ENCODE measurements at regions not wholly inside any gene's neighbourhood (a gene's known extent, or its start where the extent isn't known, plus 50 kb on each side); places are given as distances from the start of the nearest gene placed in this dataset.

- DNase-seq (ENCODE audit: low read depth in 4 of 4, low spot score in 3 of 4): no peak
Measured at GRCh38 chr18:69109686-69110085, 291.0 kb upstream of the DOK6 start.

- no peak for DNase-seq (ENCODE audit: low read depth in 4 of 4, low spot score in 3 of 4)
Measured at GRCh38 chr18:69120833-69121232, 279.9 kb upstream of the DOK6 start.

GRCh38 chr18:69123421-69123820 is 277.3 kb upstream of the DOK6 start:
- DNase-seq (ENCODE audit: low read depth in 4 of 4, low spot score in 3 of 4): no peak

- DNase-seq (ENCODE audit: low read depth in 4 of 4, low spot score in 3 of 4): no peak
Measured at GRCh38 chr18:69127873-69128500, 272.7 kb upstream of the DOK6 start.

GRCh38 chr18:69128566-69128965 is 272.1 kb upstream of the DOK6 start:
- no peak for DNase-seq (ENCODE audit: low read depth in 4 of 4, low spot score in 3 of 4)

GRCh38 chr18:69128978-69129377 is 271.7 kb upstream of the DOK6 start:
- no peak for DNase-seq (ENCODE audit: low read depth in 4 of 4, low spot score in 3 of 4)

- no peak for DNase-seq (ENCODE audit: low read depth in 4 of 4, low spot score in 3 of 4)
Measured at GRCh38 chr18:69138088-69138487, 262.6 kb upstream of the DOK6 start.

- DNase-seq (ENCODE audit: low read depth in 4 of 4, low spot score in 3 of 4): no peak
Measured at GRCh38 chr18:69143084-69143483, 257.6 kb upstream of the DOK6 start.

- DNase-seq (ENCODE audit: low read depth in 4 of 4, low spot score in 3 of 4): no peak
Measured at GRCh38 chr18:69152436-69152835, 248.3 kb upstream of the DOK6 start.

GRCh38 chr18:69157906-69158305 is 242.8 kb upstream of the DOK6 start:
- no peak for DNase-seq (ENCODE audit: low read depth in 4 of 4, low spot score in 3 of 4)

GRCh38 chr18:69158944-69159343 is 241.7 kb upstream of the DOK6 start:
- peak in 2 of 4 donors; percentile 15 to 16 for DNase-seq (ENCODE audit: low read depth in 4 of 4, low spot score in 3 of 4)

GRCh38 chr18:69161383-69162028 is 239.2 kb upstream of the DOK6 start:
- no peak for DNase-seq (ENCODE audit: low read depth in 4 of 4, low spot score in 3 of 4)

GRCh38 chr18:69162649-69163048 is 238.0 kb upstream of the DOK6 start:
- no peak for DNase-seq (ENCODE audit: low read depth in 4 of 4, low spot score in 3 of 4)

- DNase-seq (ENCODE audit: low read depth in 4 of 4, low spot score in 3 of 4): no peak
Measured at GRCh38 chr18:69172046-69172445, 228.6 kb upstream of the DOK6 start.

GRCh38 chr18:69175681-69176080 is 225.0 kb upstream of the DOK6 start:
- no peak for DNase-seq (ENCODE audit: low read depth in 4 of 4, low spot score in 3 of 4)

GRCh38 chr18:69176741-69177140 is 223.9 kb upstream of the DOK6 start:
- no peak for DNase-seq (ENCODE audit: low read depth in 4 of 4, low spot score in 3 of 4)

GRCh38 chr18:69177702-69178101 is 223.0 kb upstream of the DOK6 start:
- no peak for DNase-seq (ENCODE audit: low read depth in 4 of 4, low spot score in 3 of 4)

- no peak for DNase-seq (ENCODE audit: low read depth in 4 of 4, low spot score in 3 of 4)
Measured at GRCh38 chr18:69186162-69186561, 214.5 kb upstream of the DOK6 start.

GRCh38 chr18:69196336-69196735 is 204.4 kb upstream of the DOK6 start:
- DNase-seq (ENCODE audit: low read depth in 4 of 4, low spot score in 3 of 4): no peak

GRCh38 chr18:69205925-69206324 is 194.8 kb upstream of the DOK6 start:
- no peak for DNase-seq (ENCODE audit: low read depth in 4 of 4, low spot score in 3 of 4)

GRCh38 chr18:69208545-69208944 is 192.1 kb upstream of the DOK6 start:
- no peak for DNase-seq (ENCODE audit: low read depth in 4 of 4, low spot score in 3 of 4)

GRCh38 chr18:69209761-69210160 is 190.9 kb upstream of the DOK6 start:
- no peak for DNase-seq (ENCODE audit: low read depth in 4 of 4, low spot score in 3 of 4)

GRCh38 chr18:69213842-69214241 is 186.8 kb upstream of the DOK6 start:
- no peak for DNase-seq (ENCODE audit: low read depth in 4 of 4, low spot score in 3 of 4)

All from right renal pelvis (tissue), 4 donors.